HEK293 (cell line): ENCODE measurements at regions not wholly inside any gene's neighbourhood (a gene's known extent, or its start where the extent isn't known, plus 50 kb on each side); places are given as distances from the start of the nearest gene placed in this dataset.

Source experiments
- CTCF ChIA-PET: fragments of 350-600 bp; formaldehyde crosslinking; extraction: SDS; loops from one replicate; lab custom pipeline; 2021; ENCODE audit warnings: antibody characterized with exemption; lab: Yijun Ruan, JAX
- POLR2A ChIA-PET: fragments of 300-600 bp; formaldehyde crosslinking; extraction: SDS; loops from one replicate; lab custom pipeline; 2020; ENCODE audit warnings: antibody characterized with exemption, inconsistent platforms; lab: Yijun Ruan, JAX
- H3K27ac ChIP-seq: fragments of 200-500 bp; sonication (Bioruptor generic); 2 replicates; pipeline ENCODE4 v1.5.1; 2014; ENCODE audit warnings: low read depth, low read length, control low read depth, inconsistent platforms; ENCODE audit errors: extremely low read depth
- H3K36me3 ChIP-seq, 2 experiments: fragments of 200-500 bp in 1 of 2; sonication (Bioruptor generic) in 1 of 2; 1 replicate in 1 of 2; 2 replicates in 1 of 2; pipeline ENCODE4 v1.5.1; 2014 to 2017; ENCODE audit warnings: inconsistent platforms in 2 of 2, low read length in 2 of 2; ENCODE audit not compliant: control insufficient read depth in 2 of 2, insufficient read depth in 1 of 2
- H3K4me1 ChIP-seq: fragments of 200-500 bp; sonication (Bioruptor generic); 2 replicates; pipeline ENCODE4 v1.5.1; 2014; ENCODE audit warnings: mild to moderate bottlenecking, low read length, inconsistent platforms; ENCODE audit not compliant: control insufficient read depth, insufficient read depth
- H3K4me3 ChIP-seq: 2 replicates; pipeline ENCODE4 v1.5.1; 2011; ENCODE audit warnings: low read depth, mild to moderate bottlenecking, control low read depth, low read length, moderate library complexity
- H3K9me3 ChIP-seq: fragments of 200-500 bp; sonication (Bioruptor generic); 2 replicates; pipeline ENCODE4 v1.5.1; 2014; ENCODE audit warnings: low read depth, low read length, inconsistent platforms; ENCODE audit not compliant: control insufficient read depth, insufficient read depth
- HOXA7 ChIP-seq: sonication (generic); formaldehyde crosslinking; IDR thresholded peaks from 2 replicates; pipeline ENCODE4 v1.8.1; 2022; ENCODE audit warnings: missing genetic modification reagents, borderline replicate concordance
- KLF10 ChIP-seq: fragments of 450-650 bp; IDR thresholded peaks from 2 replicates; pipeline ENCODE4 v1.5.1; 2018; ENCODE audit warnings: missing biosample characterization, mild to moderate bottlenecking, missing genetic modification characterization
- SETDB1 ChIP-seq: IDR thresholded peaks from one replicate; pipeline ENCODE4 v1.6.1; 2017; ENCODE audit warnings: mild to moderate bottlenecking, low read length, moderate library complexity, mixed read lengths; ENCODE audit not compliant: insufficient read length
- ZEB2 ChIP-seq: fragments of 450-650 bp; formaldehyde crosslinking; IDR thresholded peaks from 2 replicates; pipeline ENCODE4 v1.5.1; 2016; ENCODE audit warnings: missing biosample characterization, missing genetic modification characterization
- ZFHX2 ChIP-seq: fragments of 450-650 bp; formaldehyde crosslinking; conservative IDR thresholded peaks from 2 replicates; pipeline ENCODE4 v1.5.1; 2016; ENCODE audit warnings: missing biosample characterization, missing genetic modification characterization
- ZFP37 ChIP-seq: fragments of 450-650 bp; formaldehyde crosslinking; IDR thresholded peaks from 2 replicates; pipeline ENCODE4 v1.5.1; 2016; ENCODE audit warnings: missing biosample characterization, missing genetic modification characterization
- ZFP41 ChIP-seq: fragments of 450-650 bp; formaldehyde crosslinking; IDR thresholded peaks from 2 replicates; pipeline ENCODE4 v1.5.1; 2016; ENCODE audit warnings: missing biosample characterization, missing genetic modification characterization, borderline replicate concordance
- ZNF211 ChIP-seq: fragments of 450-650 bp; formaldehyde crosslinking; IDR thresholded peaks from 2 replicates; pipeline ENCODE4 v1.5.1; 2016; ENCODE audit warnings: low read depth, missing biosample characterization, missing genetic modification characterization
- ZNF529 ChIP-seq: fragments of 450-650 bp; formaldehyde crosslinking; IDR thresholded peaks from 2 replicates; pipeline ENCODE4 v1.5.1; 2017; ENCODE audit warnings: missing genetic modification characterization, missing biosample characterization; ENCODE audit not compliant: insufficient replicate concordance
- ZNF548 ChIP-seq: fragments of 450-650 bp; formaldehyde crosslinking; IDR thresholded peaks from 2 replicates; pipeline ENCODE4 v1.5.1; 2016; ENCODE audit warnings: missing biosample characterization, missing genetic modification characterization
- ZNF654 ChIP-seq: fragments of 450-650 bp; formaldehyde crosslinking; IDR thresholded peaks from 2 replicates; pipeline ENCODE4 v1.5.1; 2016; ENCODE audit warnings: low read depth, missing biosample characterization, missing genetic modification characterization
- ZNF664 ChIP-seq: fragments of 450-650 bp; formaldehyde crosslinking; IDR thresholded peaks from 2 replicates; pipeline ENCODE4 v1.5.1; 2016; ENCODE audit warnings: missing biosample characterization, missing genetic modification characterization
- ZNF747 ChIP-seq: fragments of 450-650 bp; formaldehyde crosslinking; IDR thresholded peaks from 2 replicates; pipeline ENCODE4 v1.5.1; 2016; ENCODE audit warnings: missing biosample characterization, missing genetic modification characterization
- ZNF768 ChIP-seq: fragments of 450-650 bp; formaldehyde crosslinking; IDR thresholded peaks from 2 replicates; pipeline ENCODE4 v1.5.1; 2018; ENCODE audit warnings: missing biosample characterization, mild to moderate bottlenecking, missing genetic modification characterization
- TF ChIP-seq, protein P1 (sequence below): fragments of 450-650 bp; formaldehyde crosslinking; IDR thresholded peaks from 2 replicates; pipeline ENCODE4 v1.5.1; 2017; ENCODE audit warnings: missing biosample characterization, missing genetic modification characterization
- TF ChIP-seq, protein P2 (sequence below): fragments of 450-650 bp; formaldehyde crosslinking; IDR thresholded peaks from 2 replicates; pipeline ENCODE4 v1.5.1; 2016; ENCODE audit warnings: missing biosample characterization, missing genetic modification characterization
- TF ChIP-seq, protein P3 (sequence below): fragments of 450-650 bp; formaldehyde crosslinking; IDR thresholded peaks from 2 replicates; pipeline ENCODE4 v1.5.1; 2016; ENCODE audit warnings: missing biosample characterization, missing genetic modification characterization
- TF ChIP-seq, protein P4 (sequence below): fragments of 450-650 bp; formaldehyde crosslinking; IDR thresholded peaks from 2 replicates; pipeline ENCODE4 v1.5.1; 2016; ENCODE audit warnings: missing biosample characterization, missing genetic modification characterization
- TF ChIP-seq, protein P5 (sequence below): fragments of 450-650 bp; formaldehyde crosslinking; conservative IDR thresholded peaks from 2 replicates; pipeline ENCODE4 v1.5.1; 2016; ENCODE audit warnings: low read depth, missing biosample characterization, missing genetic modification characterization

DNA sequence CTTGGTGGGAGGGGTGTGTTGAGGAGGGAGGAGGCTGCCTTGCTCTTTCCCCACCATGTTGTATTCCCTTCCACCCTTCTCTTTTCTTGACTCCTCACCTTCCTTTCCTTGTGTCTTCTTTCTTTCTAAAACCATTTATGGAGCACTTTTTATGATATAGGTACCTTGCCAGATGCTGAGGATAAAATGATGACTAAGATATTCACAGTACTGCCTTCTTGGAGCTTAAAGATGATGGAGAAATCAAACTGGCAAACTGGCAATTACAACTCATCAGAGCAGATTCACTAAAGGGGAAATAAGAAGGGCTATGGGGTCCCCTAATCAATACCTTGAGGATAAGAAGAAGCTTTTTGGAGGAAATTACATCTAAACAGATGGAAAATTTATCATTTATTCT is 273.2 kb upstream of the MEF2C start (continued):
- TF ChIP-seq, protein P1, sequence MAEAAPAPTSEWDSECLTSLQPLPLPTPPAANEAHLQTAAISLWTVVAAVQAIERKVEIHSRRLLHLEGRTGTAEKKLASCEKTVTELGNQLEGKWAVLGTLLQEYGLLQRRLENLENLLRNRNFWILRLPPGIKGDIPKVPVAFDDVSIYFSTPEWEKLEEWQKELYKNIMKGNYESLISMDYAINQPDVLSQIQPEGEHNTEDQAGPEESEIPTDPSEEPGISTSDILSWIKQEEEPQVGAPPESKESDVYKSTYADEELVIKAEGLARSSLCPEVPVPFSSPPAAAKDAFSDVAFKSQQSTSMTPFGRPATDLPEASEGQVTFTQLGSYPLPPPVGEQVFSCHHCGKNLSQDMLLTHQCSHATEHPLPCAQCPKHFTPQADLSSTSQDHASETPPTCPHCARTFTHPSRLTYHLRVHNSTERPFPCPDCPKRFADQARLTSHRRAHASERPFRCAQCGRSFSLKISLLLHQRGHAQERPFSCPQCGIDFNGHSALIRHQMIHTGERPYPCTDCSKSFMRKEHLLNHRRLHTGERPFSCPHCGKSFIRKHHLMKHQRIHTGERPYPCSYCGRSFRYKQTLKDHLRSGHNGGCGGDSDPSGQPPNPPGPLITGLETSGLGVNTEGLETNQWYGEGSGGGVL (tag by site-specific recombination): no peak
- no peak for TF ChIP-seq ZFP37 (tag by site-specific recombination)

DNA sequence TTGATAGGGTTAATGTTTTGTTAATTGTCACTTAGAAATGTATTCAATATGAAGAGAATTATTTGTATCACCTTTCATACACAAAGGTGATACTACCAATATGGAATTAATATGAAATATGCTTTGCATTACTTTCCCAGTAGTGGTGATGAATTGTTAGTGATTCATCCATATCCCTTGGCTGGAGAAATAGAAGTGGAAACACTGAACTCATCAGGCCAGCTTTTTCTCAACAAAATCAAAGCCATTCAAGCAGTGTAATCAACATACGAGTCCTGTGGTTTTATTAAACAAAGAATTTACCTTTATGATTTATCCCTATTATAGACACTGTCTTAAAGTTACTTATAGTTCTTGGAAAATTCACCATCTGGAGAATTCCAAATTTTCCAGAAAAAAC is 264.0 kb upstream of the MEF2C start:
- H3K36me3 ChIP-seq: no peaks in the 10 kb centered on the region
- H3K4me3 ChIP-seq: no peak overlapping the region
- H3K9me3 ChIP-seq: no peaks in the 10 kb centered on the region
- H3K4me1 ChIP-seq: no peaks in the 10 kb centered on the region
- CTCF ChIA-PET: no interaction called here
- H3K27ac ChIP-seq: no peak overlapping the region
- POLR2A ChIA-PET: no interaction called here
- TF ChIP-seq ZEB2 (tag by site-specific recombination) (no peak), ZNF747 (tag by site-specific recombination) (no peak), ZNF548 (tag by site-specific recombination) (no peak), ZNF529 (tag by site-specific recombination) (no peak), HOXA7 (CRISPR knock-in tag) (no peak), ZNF211 (tag by site-specific recombination) (no peak), KLF10 (tag by site-specific recombination) (no peak), ZNF664 (no peak), ZNF654 (tag by site-specific recombination) (no peak), ZNF768 (tag by site-specific recombination) (no peak), ZFP41 (tag by site-specific recombination) (no peak), ZFHX2 (tag by site-specific recombination) (no peak), SETDB1 (no peak)
- TF ChIP-seq, protein P2, sequence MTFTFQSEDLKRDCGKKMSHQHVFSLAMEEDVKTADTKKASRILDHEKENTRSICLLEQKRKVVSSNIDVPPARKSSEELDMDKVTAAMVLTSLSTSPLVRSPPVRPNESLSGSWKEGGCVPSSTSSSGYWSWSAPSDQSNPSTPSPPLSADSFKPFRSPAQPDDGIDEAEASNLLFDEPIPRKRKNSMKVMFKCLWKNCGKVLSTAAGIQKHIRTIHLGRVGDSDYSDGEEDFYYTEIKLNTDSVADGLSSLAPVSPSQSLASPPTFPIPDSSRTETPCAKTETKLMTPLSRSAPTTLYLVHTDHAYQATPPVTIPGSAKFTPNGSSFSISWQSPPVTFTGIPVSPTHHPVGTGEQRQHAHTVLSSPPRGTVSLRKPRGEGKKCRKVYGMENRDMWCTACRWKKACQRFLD (tag by site-specific recombination): no peak
- TF ChIP-seq, protein P3, sequence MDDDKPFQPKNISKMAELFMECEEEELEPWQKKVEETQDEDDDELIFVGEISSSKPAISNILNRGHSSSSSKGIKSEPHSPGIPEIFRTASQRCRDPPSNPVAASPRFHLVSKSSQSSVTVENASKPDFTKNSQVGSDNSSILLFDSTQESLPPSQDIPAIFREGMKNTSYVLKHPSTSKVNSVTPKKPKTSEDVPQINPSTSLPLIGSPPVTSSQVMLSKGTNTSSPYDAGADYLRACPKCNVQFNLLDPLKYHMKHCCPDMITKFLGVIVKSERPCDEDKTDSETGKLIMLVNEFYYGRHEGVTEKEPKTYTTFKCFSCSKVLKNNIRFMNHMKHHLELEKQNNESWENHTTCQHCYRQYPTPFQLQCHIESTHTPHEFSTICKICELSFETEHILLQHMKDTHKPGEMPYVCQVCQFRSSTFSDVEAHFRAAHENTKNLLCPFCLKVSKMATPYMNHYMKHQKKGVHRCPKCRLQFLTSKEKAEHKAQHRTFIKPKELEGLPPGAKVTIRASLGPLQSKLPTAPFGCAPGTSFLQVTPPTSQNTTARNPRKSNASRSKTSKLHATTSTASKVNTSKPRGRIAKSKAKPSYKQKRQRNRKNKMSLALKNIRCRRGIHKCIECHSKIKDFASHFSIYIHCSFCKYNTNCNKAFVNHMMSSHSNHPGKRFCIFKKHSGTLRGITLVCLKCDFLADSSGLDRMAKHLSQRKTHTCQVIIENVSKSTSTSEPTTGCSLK (tag by site-specific recombination): no peak
- TF ChIP-seq, protein P4, sequence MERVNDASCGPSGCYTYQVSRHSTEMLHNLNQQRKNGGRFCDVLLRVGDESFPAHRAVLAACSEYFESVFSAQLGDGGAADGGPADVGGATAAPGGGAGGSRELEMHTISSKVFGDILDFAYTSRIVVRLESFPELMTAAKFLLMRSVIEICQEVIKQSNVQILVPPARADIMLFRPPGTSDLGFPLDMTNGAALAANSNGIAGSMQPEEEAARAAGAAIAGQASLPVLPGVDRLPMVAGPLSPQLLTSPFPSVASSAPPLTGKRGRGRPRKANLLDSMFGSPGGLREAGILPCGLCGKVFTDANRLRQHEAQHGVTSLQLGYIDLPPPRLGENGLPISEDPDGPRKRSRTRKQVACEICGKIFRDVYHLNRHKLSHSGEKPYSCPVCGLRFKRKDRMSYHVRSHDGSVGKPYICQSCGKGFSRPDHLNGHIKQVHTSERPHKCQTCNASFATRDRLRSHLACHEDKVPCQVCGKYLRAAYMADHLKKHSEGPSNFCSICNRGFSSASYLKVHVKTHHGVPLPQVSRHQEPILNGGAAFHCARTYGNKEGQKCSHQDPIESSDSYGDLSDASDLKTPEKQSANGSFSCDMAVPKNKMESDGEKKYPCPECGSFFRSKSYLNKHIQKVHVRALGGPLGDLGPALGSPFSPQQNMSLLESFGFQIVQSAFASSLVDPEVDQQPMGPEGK: no peak
- TF ChIP-seq, protein P5, sequence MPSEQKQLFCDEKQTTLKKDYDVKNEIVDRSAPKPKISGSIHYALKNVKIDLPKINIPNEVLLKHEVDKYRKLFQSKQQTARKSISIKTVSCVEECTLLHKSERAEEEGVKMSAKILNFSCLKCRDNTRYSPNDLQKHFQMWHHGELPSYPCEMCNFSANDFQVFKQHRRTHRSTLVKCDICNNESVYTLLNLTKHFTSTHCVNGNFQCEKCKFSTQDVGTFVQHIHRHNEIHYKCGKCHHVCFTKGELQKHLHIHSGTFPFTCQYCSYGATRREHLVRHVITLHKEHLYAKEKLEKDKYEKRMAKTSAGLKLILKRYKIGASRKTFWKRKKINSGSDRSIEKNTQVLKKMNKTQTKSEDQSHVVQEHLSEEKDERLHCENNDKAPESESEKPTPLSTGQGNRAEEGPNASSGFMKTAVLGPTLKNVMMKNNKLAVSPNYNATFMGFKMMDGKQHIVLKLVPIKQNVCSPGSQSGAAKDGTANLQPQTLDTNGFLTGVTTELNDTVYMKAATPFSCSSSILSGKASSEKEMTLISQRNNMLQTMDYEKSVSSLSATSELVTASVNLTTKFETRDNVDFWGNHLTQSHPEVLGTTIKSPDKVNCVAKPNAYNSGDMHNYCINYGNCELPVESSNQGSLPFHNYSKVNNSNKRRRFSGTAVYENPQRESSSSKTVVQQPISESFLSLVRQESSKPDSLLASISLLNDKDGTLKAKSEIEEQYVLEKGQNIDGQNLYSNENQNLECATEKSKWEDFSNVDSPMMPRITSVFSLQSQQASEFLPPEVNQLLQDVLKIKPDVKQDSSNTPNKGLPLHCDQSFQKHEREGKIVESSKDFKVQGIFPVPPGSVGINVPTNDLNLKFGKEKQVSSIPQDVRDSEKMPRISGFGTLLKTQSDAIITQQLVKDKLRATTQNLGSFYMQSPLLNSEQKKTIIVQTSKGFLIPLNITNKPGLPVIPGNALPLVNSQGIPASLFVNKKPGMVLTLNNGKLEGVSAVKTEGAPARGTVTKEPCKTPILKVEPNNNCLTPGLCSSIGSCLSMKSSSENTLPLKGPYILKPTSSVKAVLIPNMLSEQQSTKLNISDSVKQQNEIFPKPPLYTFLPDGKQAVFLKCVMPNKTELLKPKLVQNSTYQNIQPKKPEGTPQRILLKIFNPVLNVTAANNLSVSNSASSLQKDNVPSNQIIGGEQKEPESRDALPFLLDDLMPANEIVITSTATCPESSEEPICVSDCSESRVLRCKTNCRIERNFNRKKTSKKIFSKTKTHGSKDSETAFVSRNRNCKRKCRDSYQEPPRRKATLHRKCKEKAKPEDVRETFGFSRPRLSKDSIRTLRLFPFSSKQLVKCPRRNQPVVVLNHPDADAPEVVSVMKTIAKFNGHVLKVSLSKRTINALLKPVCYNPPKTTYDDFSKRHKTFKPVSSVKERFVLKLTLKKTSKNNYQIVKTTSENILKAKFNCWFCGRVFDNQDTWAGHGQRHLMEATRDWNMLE (tag by site-specific recombination): no peak
